HTR-8/SVneo (cell line): ENCODE measurements at regions not wholly inside any gene's neighbourhood (a gene's known extent, or its start where the extent isn't known, plus 50 kb on each side); places are given as distances from the start of the nearest gene placed in this dataset.
A peak's percentile ranks its signal among the peaks of the same experiment; 100 is the strongest.

Experiments used
- DNase-seq: peaks from one replicate; pipeline ENCODE4 v3.0.0; 2011; ENCODE audit warnings: low spot score, mixed read lengths; ENCODE audit not compliant: insufficient read length
- FAIRE-seq: peaks from 2 replicates; lab custom pipeline; 2011; peaks lifted over from hg19 to GRCh38; lab: Jason Lieb, UNC

- DNase-seq (no peak), FAIRE-seq (no peak)
Measured at GRCh38 chr7:98565103-98565502, 52.0 kb upstream of the NPTX2 start.

- FAIRE-seq: no peak
- no peak for DNase-seq
Measured at GRCh38 chr7:98562871-98563495, 54.1 kb upstream of the NPTX2 start.

GRCh38 chr7:98562381-98562823 is 54.7 kb upstream of the NPTX2 start:
- no peak for DNase-seq
- no peak for FAIRE-seq

GRCh38 chr7:98559958-98560357 is 57.1 kb upstream of the NPTX2 start:
- FAIRE-seq (no peak), DNase-seq (no peak)

GRCh38 chr7:98559219-98559618 is 57.9 kb upstream of the NPTX2 start:
- FAIRE-seq: no peak
- DNase-seq: no peak

- FAIRE-seq: no peak
Measured at GRCh38 chr7:98557538-98558031, 59.5 kb upstream of the NPTX2 start.

GRCh38 chr7:98556288-98556687 is 60.8 kb upstream of the NPTX2 start:
- no peak for DNase-seq
- FAIRE-seq: no peak

More at GRCh38 chr7:98557538-98558031, 59.5 kb upstream of the NPTX2 start:
- DNase-seq: no peak

GRCh38 chr7:98555403-98555802 is 61.7 kb upstream of the NPTX2 start:
- DNase-seq (peak; percentile 24), FAIRE-seq (no peak)

GRCh38 chr7:98553666-98554065 is 63.4 kb upstream of the NPTX2 start:
- DNase-seq: no peak
- FAIRE-seq: no peak

- DNase-seq (no peak), FAIRE-seq (no peak)
Measured at GRCh38 chr7:98551611-98552273, 65.3 kb upstream of the NPTX2 start.

- DNase-seq (no peak), FAIRE-seq (no peak)
Measured at GRCh38 chr7:98548971-98549370, 68.1 kb upstream of the NPTX2 start.

- DNase-seq: no peak
- no peak for FAIRE-seq
Measured at GRCh38 chr7:98548370-98548769, 68.7 kb upstream of the NPTX2 start.

- no peak for FAIRE-seq
Measured at GRCh38 chr7:98541101-98541500, 76.0 kb upstream of the NPTX2 start.

GRCh38 chr7:98539865-98540264 is 77.2 kb upstream of the NPTX2 start:
- FAIRE-seq (no peak), DNase-seq (no peak)

More at GRCh38 chr7:98541101-98541500, 76.0 kb upstream of the NPTX2 start:
- no peak for DNase-seq

GRCh38 chr7:98536803-98537202 is 80.3 kb upstream of the NPTX2 start:
- no peak for FAIRE-seq
- DNase-seq: no peak

- FAIRE-seq: no peak
Measured at GRCh38 chr7:98534493-98534892, 82.6 kb upstream of the NPTX2 start.

GRCh38 chr7:98531717-98532116 is 85.4 kb upstream of the NPTX2 start:
- no peak for FAIRE-seq

More at GRCh38 chr7:98534493-98534892, 82.6 kb upstream of the NPTX2 start:
- DNase-seq: no peak

GRCh38 chr7:98528079-98528478 is 89.0 kb upstream of the NPTX2 start:
- no peak for FAIRE-seq
- no peak for DNase-seq

More at GRCh38 chr7:98531717-98532116, 85.4 kb upstream of the NPTX2 start:
- DNase-seq: no peak

- DNase-seq (no peak), FAIRE-seq (no peak)
Measured at GRCh38 chr7:98526059-98526458, 91.0 kb upstream of the NPTX2 start.

GRCh38 chr7:98521089-98521692 is 95.9 kb upstream of the NPTX2 start:
- no peak for DNase-seq
- FAIRE-seq: no peak

GRCh38 chr7:98520356-98520951 is 96.6 kb upstream of the NPTX2 start:
- FAIRE-seq: no peak

More at GRCh38 chr7:98520356-98520951, 96.6 kb upstream of the NPTX2 start:
- DNase-seq: no peak
